Cardiac muscle cell (in vitro differentiated cells and primary cell): ENCODE measurements at regions not wholly inside any gene's neighbourhood (a gene's known extent, or its start where the extent isn't known, plus 50 kb on each side); places are given as distances from the start of the nearest gene placed in this dataset.
"Not testable (repeated sequence)": the region's sequence is repeated elsewhere in the genome, so short reads cannot be mapped to it uniquely, and the experiment has no call there.

ENCODE experiments used
- DNase-seq, 2 donors: peaks; one replicate each; pipeline versions ENCODE4 v3.0.0 to v3.0.0-alpha.2; 2010 to 2017; ENCODE audit warnings: low read depth in 1 of 2, low spot score in 1 of 2
- H3K27ac ChIP-seq: fragments of 200-600 bp; sonication (generic); 2 replicates; pipeline ENCODE4 v1.5.1; 2016
- H3K27me3 ChIP-seq: fragments of 200-600 bp; sonication (generic); 2 replicates; pipeline ENCODE4 v1.6.0; 2016; ENCODE audit warnings: control low read depth
- H3K36me3 ChIP-seq: fragments of 200-600 bp; sonication (generic); 2 replicates; pipeline ENCODE4 v1.5.1; 2016; ENCODE audit warnings: control low read depth
- H3K4me1 ChIP-seq: fragments of 200-600 bp; sonication (generic); 2 replicates; pipeline ENCODE4 v1.8.1; 2017; ENCODE audit warnings: low read depth, mild to moderate bottlenecking, mixed run types
- H3K4me3 ChIP-seq: fragments of 200-600 bp; sonication (generic); 2 replicates; pipeline ENCODE4 v1.5.1; 2016; ENCODE audit warnings: mild to moderate bottlenecking
- H3K9me3 ChIP-seq: fragments of 200-600 bp; sonication (generic); 2 replicates; pipeline ENCODE4 v1.5.1; 2017; ENCODE audit warnings: low read depth, mild to moderate bottlenecking, control low read depth
- TF ChIP-seq, protein P1 (sequence below): IDR thresholded peaks from 2 replicates; pipeline ENCODE4 v1.5.1; 2012; ENCODE audit warnings: low read depth, mild to moderate bottlenecking, low read length

DNA sequence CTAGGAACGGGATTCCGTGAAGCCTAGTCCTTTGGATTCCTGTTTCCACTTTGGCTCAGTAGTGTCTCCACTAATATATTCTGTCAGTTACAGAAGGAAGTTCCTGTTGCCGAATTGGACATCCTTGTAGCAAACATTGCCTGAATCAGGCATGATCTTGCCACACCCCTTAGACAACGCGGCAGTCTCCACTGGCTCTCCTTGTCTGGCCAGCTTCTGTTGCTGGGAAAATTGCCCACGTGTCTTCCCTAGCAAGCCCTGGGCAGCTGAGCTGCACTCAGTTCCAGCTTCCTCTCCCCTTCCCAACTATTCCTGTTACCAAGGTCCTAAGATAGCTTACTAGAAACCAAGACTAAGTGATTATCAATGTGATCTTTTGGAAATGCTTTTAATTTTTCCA lies 316.6 kb upstream of the RIOK2 start:
- Histone ChIP-seq H3K36me3 (no peaks in the 10 kb centered on the region), H3K9me3 (no peaks in the 10 kb centered on the region), H3K27me3 (no peaks in the 10 kb centered on the region), H3K27ac (no peak overlapping the region), H3K4me1 (peaks cover 5% of the 10 kb centered on the region), H3K4me3 (no peak overlapping the region)
- TF ChIP-seq, protein P1, sequence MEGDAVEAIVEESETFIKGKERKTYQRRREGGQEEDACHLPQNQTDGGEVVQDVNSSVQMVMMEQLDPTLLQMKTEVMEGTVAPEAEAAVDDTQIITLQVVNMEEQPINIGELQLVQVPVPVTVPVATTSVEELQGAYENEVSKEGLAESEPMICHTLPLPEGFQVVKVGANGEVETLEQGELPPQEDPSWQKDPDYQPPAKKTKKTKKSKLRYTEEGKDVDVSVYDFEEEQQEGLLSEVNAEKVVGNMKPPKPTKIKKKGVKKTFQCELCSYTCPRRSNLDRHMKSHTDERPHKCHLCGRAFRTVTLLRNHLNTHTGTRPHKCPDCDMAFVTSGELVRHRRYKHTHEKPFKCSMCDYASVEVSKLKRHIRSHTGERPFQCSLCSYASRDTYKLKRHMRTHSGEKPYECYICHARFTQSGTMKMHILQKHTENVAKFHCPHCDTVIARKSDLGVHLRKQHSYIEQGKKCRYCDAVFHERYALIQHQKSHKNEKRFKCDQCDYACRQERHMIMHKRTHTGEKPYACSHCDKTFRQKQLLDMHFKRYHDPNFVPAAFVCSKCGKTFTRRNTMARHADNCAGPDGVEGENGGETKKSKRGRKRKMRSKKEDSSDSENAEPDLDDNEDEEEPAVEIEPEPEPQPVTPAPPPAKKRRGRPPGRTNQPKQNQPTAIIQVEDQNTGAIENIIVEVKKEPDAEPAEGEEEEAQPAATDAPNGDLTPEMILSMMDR, result no peak
- DNase-seq, result peak in 1 of 2 donors; percentile 30

DNA sequence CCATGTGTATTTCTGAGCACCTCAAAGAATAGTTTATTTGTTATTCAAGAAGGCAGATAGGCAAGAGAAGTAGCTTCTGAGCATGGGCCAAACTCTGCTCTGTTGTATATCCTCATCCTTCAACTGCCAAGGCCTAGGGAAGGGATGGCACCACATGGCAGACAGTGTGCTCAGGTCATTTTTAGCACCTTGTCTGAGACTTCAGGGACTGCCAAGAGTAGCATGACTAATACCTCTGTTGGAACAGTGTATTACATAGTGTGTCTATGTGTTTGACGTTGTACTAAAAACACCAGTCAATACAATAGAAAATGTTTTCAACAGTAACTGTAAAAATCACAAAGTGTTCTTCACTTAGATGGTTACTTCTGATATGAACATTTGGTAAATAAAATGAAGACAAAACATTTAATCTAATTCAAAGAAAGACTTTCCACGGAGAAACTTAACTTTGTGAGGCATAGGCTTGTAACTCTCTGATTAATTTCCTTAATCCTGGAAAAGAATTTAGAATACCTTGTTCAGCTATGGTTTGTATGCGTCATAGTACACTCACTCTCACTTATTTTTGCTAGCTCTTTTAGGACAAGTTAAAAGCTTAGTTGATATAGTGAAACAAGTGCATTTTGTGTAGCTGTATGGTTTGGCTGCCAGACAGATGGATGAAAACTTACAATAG lies 318.4 kb upstream of the RIOK2 start:
- H3K27me3 ChIP-seq, result no peaks in the 10 kb centered on the region
- H3K4me3 ChIP-seq, result no peak overlapping the region
- H3K9me3 ChIP-seq, result no peaks in the 10 kb centered on the region
- DNase-seq, result no peak
- H3K36me3 ChIP-seq, result no peaks in the 10 kb centered on the region
- H3K27ac ChIP-seq, result no peak overlapping the region
- TF ChIP-seq, protein P1, result no peak
- peaks cover 16% of the 10 kb centered on the region for H3K4me1 ChIP-seq

DNA sequence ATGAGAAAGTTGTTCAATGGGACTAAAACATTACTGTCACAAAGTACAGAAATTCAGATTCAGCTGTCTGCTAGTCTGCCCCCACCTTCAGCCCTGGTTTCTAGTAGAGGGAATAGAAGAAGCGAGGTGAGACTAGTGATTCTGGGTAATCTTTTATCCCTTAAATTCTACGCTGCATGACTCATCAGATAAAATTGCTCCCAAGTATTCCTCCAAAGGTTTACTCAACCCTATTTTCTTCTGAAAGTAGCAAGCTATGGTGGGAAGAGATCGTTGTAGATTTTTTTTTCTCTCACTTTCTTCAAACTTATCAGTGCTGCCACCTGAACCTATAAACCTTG lies 318.9 kb upstream of the RIOK2 start:
- DNase-seq, result peak in 1 of 2 donors; percentile 1
- H3K36me3 ChIP-seq, result no peaks in the 10 kb centered on the region
- no peak overlapping the region for H3K27ac ChIP-seq
- TF ChIP-seq, protein P1, result no peak
- H3K4me1 ChIP-seq, result peaks cover 16% of the 10 kb centered on the region
- H3K4me3 ChIP-seq, result no peak overlapping the region
- no peaks in the 10 kb centered on the region for H3K9me3 ChIP-seq
- H3K27me3 ChIP-seq, result no peaks in the 10 kb centered on the region

- no peaks in the 10 kb centered on the region for H3K36me3 ChIP-seq
- no peak for DNase-seq
- no peak overlapping the region for H3K4me3 ChIP-seq
- H3K9me3 ChIP-seq, result no peaks in the 10 kb centered on the region
- TF ChIP-seq, protein P1, result no peak
- H3K27ac ChIP-seq, result no peak overlapping the region
- H3K4me1 ChIP-seq, result peaks cover 16% of the 10 kb centered on the region
- H3K27me3 ChIP-seq, result no peaks in the 10 kb centered on the region
Observed at GRCh38 chr5:97508864-97509263, 325.8 kb upstream of the RIOK2 start.

DNA sequence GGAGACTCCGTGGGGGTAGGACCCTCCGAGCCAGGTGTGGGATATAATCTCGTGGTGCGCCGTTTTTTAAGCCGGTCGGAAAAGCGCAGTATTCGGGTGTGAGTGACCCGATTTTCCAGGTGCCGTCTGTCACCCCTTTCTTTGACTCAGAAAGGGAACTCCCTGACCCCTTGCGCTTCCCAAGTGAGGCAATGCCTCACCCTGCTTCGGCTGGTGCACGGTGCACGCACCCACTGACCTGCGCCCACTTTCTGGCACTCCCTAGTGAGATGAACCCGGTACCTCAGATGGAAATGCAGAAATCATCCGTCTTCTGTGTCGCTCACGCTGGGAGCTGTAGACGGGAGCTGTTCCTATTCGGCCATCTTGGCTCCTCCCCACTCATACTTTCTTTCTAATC lies 336.5 kb upstream of the RIOK2 start:
- H3K27me3 ChIP-seq, H3K27ac ChIP-seq, H3K4me1 ChIP-seq, H3K4me3 ChIP-seq, H3K9me3 ChIP-seq, DNase-seq, H3K36me3 ChIP-seq: not testable (repeated sequence)

DNA sequence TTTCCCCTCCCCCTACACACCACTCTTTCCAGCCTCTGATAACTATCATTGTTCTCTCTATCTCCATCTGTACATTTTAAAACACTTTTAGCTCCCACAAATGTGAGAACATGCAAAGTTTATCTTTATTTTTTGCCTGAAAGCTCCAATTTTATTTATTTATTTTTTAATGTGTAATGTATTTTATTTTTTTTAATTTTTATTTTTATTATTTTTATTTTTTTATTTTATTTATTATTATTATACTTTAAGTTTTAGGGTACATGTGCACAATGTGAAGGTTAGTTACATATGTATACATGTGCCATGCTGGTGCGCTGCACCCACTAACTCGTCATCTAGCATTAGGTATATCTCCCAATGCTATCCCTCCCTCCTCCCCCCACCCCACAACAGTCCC lies 340.3 kb upstream of the RIOK2 start:
- DNase-seq, H3K36me3 ChIP-seq, H3K9me3 ChIP-seq, H3K4me1 ChIP-seq, H3K27me3 ChIP-seq, H3K27ac ChIP-seq, H3K4me3 ChIP-seq: not testable (repeated sequence)

DNA sequence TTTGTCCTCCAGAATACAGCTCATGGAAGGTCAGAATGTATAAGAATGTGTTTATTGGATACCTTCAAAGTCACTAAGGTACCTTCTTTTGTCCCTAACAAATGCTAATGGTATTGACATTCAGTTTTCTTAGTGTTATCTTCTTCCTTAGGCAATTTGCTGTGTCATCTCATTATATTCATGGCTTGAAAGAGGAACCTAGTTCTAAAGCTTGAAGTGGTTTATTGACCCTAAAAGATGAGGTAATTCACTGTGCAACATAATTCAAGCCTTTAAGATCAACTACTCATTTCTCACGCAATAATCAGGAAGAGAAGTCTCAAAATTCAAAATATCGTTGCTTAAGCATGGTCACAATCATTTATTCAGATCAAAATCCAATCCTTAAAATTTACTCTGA lies 342.7 kb upstream of the RIOK2 start:
- Histone ChIP-seq H3K36me3 (no peaks in the 10 kb centered on the region), H3K4me1 (no peaks in the 10 kb centered on the region), H3K27ac (no peak overlapping the region), H3K9me3 (no peaks in the 10 kb centered on the region), H3K4me3 (no peak overlapping the region), H3K27me3 (no peaks in the 10 kb centered on the region)
- TF ChIP-seq, protein P1, result no peak
- no peak for DNase-seq
